Ishikawa (cell line): ENCODE measurements at regions not wholly inside any gene's neighbourhood (a gene's known extent, or its start where the extent isn't known, plus 50 kb on each side); places are given as distances from the start of the nearest gene placed in this dataset.

Experiments used
- FOXM1 ChIP-seq: IDR thresholded peaks from 2 replicates; pipeline ENCODE4 v1.6.1; 2012; ENCODE audit warnings: low read depth, borderline replicate concordance
- RAD21 ChIP-seq: IDR thresholded peaks from 2 replicates; pipeline ENCODE4 v1.6.1; 2012; ENCODE audit warnings: low read depth
- TCF12 ChIP-seq: IDR thresholded peaks from 2 replicates; pipeline ENCODE4 v1.6.1; 2012; ENCODE audit warnings: low read depth
- TF ChIP-seq, protein P1 (sequence below): IDR thresholded peaks from 2 replicates; pipeline ENCODE4 v1.6.1; 2012; ENCODE audit warnings: low read depth, mild to moderate bottlenecking

DNA sequence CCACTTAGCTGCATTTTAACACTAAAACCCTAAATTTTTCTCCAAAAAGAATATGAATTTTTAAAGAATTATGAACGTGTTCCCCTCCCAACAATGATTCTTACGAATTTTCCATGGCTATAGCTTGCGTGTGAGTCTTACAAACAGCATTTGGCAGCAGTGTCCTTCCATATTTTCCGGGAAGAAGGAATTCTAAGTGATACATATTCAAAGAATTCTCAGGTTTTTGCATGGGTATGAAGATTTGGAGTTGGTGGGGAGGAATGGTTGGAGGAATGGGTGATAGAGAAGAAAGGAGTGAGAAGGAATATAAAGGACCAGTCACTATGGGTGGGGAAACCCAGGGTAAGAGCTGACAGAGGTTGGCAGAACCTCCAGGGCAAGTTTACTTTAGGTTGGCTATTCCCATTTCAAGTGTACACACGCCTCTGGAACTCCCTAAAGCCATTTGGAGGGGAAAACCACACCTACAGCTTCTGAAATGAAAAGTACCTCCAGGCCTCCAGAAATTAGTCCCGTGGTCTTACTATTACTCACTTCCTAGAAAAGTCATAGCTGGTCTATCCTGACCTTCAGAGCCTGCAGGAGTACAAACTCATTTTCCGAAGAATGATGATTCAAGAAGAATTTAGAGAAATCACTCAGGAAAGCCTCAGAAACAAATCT is 420.8 kb upstream of the DIPK2B start:
- TF ChIP-seq, protein P1, sequence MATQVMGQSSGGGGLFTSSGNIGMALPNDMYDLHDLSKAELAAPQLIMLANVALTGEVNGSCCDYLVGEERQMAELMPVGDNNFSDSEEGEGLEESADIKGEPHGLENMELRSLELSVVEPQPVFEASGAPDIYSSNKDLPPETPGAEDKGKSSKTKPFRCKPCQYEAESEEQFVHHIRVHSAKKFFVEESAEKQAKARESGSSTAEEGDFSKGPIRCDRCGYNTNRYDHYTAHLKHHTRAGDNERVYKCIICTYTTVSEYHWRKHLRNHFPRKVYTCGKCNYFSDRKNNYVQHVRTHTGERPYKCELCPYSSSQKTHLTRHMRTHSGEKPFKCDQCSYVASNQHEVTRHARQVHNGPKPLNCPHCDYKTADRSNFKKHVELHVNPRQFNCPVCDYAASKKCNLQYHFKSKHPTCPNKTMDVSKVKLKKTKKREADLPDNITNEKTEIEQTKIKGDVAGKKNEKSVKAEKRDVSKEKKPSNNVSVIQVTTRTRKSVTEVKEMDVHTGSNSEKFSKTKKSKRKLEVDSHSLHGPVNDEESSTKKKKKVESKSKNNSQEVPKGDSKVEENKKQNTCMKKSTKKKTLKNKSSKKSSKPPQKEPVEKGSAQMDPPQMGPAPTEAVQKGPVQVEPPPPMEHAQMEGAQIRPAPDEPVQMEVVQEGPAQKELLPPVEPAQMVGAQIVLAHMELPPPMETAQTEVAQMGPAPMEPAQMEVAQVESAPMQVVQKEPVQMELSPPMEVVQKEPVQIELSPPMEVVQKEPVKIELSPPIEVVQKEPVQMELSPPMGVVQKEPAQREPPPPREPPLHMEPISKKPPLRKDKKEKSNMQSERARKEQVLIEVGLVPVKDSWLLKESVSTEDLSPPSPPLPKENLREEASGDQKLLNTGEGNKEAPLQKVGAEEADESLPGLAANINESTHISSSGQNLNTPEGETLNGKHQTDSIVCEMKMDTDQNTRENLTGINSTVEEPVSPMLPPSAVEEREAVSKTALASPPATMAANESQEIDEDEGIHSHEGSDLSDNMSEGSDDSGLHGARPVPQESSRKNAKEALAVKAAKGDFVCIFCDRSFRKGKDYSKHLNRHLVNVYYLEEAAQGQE, result no peak
- TF ChIP-seq FOXM1, result no peak
- TF ChIP-seq TCF12, result no peak
- TF ChIP-seq RAD21, result no peak
